ENCODE measurements at regions not wholly inside any gene's neighbourhood (a gene's known extent, or its start where the extent isn't known, plus 50 kb on each side); places are given as distances from the start of the nearest gene placed in this dataset.

- TF ChIP-seq POLR2AphosphoS5 (IDR thresholded peaks at IDR 0.05; ENCODE audit: low read depth) = no peak
- no peak for TF ChIP-seq CTCF (conservative IDR thresholded peaks at IDR 0.05; ENCODE audit: low read depth in 2 of 2)
- TF ChIP-seq EZH2 (IDR thresholded peaks at IDR 0.05; ENCODE audit: low read depth, unreplicated experiment) = no peak
- no peak for TF ChIP-seq REST (IDR thresholded peaks at IDR 0.05; ENCODE audit: unreplicated experiment)
- no peak for TF ChIP-seq NANOG (IDR thresholded peaks at IDR 0.05; ENCODE audit: borderline replicate concordance)
Measured at GRCh38 chr10:107424628-107425027, 260.1 kb upstream of the SORCS1 start.

All from GM23338 (cell line).